HG02884 (cell line): ENCODE measurements at regions not wholly inside any gene's neighbourhood (a gene's known extent, or its start where the extent isn't known, plus 50 kb on each side); places are given as distances from the start of the nearest gene placed in this dataset.

Experiments
- ATAC-seq: cut with Tn5 transposase; IDR thresholded peaks from one replicate; pipeline ENCODE4 v1.9.1; 2021; ENCODE audit warnings: mild to moderate bottlenecking, moderate library complexity; ENCODE audit not compliant: unreplicated experiment

DNA sequence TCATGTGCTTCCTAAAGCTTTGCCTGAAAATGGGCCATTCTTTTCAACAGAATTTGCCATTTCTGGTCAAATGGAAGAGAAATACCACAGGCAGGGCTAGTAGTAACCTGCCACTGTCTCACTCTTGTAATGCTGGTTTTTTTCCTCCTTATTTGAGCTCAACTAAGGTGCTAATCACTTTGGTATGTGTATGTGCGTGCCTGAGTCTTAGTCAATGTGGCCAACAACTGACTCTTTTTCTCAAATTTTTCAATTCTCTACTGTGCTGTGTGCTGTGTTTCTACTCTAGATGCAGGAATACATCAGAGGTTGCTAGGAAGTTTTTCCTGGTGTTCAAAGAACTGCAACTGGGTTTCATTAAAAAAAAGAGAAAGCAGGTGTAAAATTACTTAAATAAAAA is 870.2 kb downstream of the EFNB2 start:
- no peak for ATAC-seq

DNA sequence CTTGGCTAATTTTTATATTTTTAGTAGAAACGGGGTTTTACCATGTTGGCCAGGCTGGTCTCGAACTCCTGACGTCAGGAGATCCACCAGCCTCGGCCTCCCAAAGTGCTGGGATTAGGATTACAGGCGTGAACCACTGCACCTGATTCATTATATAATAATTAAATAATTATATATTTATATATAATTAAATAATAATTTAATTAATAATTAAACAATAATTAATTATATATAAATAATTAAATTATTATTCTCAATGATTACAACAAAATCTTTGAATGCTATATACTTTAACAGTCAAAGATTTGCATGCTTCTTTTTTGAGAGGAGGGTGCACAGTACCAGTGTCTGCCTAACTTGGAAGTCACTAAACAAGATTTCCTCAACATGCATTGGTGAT is 872.3 kb downstream of the EFNB2 start:
- no peak for ATAC-seq

DNA sequence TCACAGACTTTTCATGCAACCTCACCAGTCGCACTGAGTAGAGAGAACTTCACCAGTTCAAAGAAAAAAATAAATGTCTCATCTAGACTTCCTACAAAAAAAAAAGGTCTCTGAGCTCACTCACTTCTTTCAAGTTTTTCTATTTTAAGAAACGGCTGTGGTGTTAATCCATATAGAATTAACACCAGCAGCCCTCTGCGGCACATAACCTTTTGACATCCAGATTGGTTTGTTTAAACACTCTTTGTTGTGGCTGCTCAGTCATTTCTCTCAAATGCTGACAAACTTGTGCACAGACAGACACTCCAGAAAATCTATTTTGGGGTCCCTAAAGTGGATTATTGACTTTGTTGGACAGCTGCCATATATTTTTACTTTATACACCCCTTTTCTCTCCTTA is 874.9 kb downstream of the EFNB2 start:
- no peak for ATAC-seq

DNA sequence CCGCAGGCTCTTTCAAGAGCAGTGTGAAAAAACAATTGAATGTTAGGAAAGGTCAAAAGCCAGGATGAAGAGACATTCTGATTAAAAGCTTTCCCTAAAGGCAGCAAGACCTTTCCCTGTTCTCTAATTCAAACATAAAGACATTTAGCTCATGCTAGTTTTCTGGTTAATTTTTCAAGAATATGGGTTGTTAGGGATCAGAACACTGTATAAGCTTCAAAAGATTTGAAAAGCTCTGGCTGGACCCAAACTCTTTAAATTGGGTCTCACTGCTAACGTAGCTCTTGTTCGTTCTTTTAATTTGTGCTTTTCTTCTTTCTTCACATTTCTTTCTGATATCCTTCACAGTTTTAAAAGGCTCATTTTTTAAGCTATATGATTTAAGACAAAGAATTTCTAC is 877.0 kb downstream of the EFNB2 start:
- no peak for ATAC-seq

DNA sequence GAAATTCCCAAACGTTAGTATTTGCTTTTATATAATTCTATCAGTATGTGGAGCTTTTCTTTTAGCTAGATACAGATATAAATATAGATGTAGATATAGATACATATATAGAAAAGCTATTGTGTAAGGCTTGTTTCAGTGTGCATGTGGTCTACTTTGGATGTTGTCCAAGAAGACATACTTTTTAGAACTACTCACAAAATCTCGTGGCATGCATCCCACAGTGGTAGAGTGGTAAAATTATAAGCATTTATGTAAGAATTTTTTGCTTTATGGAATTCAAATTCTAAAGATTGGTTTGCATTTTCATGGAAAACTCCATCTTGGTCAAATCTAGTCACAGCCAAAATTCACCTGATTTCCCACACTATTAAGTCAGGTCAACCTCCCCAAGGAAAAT is 880.4 kb downstream of the EFNB2 start:
- ATAC-seq = no peak

DNA sequence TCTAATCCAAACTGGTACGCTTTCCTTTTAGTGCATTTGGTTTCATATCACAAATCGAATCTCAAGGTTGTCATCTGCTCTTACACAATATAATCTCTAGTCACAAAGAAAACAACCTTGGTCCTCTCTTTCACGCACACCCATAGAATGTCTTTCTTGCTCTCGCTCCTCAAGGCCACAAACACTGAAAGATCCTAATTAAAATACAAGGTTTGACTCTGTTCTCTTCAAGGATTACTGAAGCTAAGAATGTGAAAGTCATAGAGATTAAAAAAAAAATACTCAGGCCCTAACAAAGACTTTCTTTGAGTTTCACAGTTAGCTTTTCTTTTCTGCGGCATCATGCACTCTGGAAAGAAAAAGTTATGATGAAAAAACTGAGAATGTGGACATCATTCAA is 891.5 kb downstream of the EFNB2 start:
- ATAC-seq = no peak

DNA sequence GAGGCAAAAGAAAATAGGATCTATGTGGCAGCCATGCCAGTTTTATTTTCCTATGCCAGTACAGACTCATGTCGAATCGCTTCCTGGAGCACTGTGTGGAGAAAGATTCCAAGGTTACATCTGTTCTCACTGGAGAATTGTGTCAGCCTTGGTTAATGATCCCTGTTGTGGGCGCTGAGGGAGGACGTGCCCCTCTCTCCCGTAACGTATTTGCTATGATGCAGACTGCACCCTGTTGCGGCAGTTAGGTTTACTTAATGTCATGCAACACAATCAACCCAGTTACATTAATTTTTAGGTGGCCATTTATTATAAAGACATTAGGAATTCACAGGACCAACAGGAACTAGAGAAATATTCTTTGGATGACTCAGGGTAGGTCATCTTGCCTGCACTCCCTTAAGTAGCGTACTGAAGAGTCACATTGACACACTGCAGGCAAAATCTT is 892.9 kb downstream of the EFNB2 start:
- ATAC-seq = no peak

DNA sequence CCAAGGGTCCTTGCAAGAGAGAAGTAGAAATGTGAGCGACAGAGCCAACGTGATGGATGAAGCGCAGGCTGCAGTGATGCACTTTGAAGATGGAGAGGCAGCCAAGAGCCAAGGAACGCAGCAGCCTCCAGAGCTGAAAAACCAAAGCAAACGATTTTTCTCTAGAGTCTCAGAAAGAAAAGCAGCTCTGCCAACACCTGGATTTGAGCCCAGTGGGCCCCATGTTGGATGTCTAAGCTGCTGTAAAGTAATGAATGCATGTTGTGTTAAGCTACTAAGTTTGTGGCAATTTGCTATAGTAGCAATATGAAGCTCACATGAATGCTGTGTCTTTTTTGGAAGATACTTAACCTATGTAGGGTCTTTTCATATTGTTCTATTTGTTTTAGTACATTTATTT is 894.3 kb downstream of the EFNB2 start:
- no peak for ATAC-seq

DNA sequence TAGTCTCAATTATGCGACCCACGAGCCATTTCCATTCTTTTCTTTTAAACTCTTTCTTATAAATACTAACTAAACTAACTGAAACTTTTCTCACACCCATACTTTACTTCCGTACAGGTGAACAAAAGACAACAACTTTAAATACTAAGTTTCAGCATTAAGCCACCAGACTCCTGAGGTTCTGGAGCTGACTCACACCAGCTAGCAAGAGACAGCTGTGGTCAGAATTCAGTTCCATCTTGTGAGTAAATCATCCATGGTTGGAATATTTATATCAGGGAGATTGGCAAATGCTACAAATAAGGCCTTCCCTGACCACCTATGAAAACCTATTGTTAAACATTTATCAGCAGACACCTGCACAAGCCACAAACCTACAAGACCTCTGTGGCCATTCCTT is 897.0 kb downstream of the EFNB2 start:
- ATAC-seq = no peak

DNA sequence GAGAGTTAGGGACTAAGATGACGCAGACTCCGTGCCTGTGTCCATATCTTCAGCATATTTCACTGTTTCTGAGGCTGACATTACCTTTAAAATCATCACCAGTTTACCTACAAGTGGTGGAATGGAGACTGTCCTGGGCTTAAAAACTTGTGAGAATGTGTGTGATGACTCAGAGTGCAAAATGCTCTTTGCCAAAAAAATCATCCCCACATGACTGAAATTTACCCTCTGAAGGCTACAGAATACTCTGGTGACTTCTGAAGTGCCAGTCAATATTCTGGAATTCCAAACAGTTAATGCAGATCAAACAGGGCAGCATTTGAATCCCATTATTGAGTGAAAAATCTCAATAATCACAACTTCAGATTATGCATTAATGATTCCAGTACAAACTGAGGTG is 901.4 kb downstream of the EFNB2 start:
- ATAC-seq = no peak

DNA sequence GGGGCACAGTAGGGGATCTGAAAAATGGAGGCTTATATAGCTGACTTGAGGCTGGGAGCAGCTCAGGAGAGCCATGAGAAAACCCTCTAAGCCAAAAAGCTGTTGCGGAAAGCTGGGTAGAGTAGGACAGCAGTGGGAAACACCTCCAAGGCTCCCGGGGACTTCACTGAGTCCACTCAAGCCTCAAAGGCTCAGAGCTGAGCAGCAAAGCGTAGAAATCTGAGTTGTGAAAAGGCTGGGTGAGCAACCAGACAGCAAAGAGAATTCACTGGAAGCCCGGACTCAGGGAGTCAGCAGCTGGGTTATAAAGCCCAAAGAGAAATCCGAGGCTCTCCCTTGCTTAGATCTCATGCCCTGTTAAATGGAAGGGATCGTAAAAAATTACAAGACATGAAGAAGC is 905.0 kb downstream of the EFNB2 start:
- ATAC-seq = no peak

DNA sequence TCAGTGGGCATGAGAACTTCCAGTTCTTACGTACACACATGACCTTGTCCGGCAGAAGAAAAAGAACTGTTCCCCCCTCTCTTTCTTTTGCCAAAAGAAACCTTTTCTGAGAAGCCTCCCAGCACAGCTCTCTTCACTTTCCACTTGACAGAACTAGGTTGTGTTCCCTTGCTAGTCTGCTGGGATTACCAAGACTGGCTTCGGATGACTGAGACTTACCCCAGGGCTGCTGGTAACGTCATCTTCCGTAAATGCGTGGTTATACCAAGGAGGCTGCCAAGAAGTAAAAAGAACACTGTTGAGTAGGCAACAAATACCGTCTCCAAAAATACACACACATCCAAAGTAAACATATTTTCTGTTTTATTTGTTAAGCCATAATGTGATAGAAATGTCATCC is 908.2 kb downstream of the EFNB2 start:
- ATAC-seq = no peak

DNA sequence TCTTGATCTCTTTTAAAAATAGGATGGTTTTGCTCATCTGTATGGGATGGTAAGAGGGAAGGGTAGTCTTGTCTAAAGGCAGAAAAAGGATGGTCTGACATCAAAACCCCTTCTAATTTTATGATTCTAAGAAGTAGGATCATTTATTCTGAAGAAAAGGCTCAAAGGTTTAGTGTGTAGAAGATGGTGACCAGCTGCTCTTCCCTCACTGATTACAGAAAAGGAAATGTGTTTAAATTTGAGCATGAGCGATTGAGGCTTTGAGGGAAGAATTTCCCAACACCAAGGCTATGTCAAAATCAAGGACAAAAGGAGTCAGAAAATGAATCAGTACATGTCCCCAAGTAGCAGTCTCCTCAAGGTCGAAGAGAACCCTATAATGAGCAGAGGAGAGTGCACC is 909.8 kb downstream of the EFNB2 start:
- ATAC-seq = no peak

DNA sequence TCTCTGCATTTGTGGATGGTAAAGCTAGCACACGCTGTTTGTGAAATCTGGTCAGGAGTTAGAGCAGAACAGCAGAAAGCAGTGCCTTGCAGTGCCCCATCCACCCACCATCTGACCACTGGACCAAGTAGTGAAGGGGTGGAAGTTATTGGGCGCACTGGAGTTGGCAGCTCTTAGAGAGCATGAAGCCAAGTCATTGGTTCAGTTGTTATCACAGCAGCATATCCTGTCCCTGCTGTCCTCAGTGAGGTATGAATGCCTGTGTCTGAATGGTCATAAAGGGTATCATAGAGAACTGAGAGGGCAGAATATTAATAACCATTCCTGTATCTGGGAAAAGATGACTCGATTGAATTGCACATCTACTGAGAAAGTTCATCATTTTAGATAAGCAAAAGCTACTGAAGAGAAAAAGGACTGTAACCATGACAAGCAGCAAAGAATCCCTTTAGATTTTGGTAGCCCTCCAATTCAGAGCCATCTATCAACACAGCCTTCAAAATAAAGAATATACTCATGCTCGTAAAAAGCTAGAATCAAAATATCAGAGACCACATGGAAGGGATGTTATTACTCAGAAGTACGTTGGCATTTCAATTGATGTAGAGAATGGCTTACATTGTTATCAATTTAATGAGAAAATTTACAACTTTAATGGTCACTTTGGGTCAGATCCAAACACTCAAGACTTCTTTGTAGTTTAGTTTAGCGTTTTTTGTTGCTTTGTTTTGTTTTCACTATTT is 919.0 kb downstream of the EFNB2 start:
- ATAC-seq = no peak

DNA sequence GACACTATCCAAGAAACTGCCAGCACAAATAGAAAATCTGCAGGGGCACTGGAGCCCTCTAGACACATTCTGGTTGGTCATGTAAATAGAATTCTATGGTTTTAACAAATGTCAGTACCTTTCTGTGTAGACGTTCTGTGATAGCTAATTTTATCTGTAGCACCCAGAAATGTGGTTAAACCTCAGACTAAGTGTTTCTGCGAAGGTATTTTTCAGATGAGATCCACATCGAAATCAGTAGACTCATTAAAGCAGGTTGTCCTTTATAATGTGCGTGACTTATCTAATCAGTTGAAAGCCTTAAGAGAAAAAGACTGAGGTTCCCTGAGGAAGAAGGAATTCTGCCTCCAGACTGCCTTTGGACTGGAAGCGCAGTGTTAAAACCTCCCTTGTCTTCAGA is 922.9 kb downstream of the EFNB2 start:
- ATAC-seq = no peak

DNA sequence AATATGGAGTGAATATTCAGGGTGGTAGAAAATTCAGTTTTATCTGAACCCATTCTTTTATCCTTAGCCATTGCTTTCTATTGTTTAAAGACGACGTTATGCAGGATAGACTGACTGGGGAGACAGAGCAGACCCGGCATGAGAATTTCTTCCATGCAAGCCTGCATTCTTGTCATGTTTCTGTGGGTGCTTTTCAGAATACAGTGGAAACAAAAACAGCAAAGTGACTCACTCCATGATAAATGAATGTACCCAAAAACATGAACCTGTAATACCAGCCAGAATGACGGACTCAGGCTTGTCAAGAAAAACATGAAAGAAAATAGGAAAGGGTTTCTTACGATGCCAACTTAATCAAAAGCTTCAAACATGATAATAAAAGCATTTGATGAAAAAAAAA is 924.0 kb downstream of the EFNB2 start:
- ATAC-seq = no peak

DNA sequence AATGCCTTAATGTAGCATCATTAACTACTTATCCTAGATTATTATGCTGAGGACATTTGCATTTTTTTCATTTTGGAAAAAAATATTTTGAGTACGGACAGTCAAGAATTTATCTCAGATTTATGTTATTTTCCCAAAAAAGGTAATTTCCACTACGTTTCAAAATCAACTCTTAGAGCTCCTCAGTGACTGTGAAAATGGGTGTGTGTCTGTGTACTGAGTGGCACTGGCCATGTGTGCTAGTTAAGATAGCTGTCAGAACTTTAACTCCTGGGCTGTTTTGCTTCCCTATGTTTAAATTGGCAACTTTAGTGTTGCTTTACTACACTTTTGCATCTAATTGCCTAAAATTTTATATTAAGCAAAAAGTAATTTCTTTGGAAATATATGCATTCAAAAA is 927.4 kb downstream of the EFNB2 start:
- ATAC-seq = no peak

DNA sequence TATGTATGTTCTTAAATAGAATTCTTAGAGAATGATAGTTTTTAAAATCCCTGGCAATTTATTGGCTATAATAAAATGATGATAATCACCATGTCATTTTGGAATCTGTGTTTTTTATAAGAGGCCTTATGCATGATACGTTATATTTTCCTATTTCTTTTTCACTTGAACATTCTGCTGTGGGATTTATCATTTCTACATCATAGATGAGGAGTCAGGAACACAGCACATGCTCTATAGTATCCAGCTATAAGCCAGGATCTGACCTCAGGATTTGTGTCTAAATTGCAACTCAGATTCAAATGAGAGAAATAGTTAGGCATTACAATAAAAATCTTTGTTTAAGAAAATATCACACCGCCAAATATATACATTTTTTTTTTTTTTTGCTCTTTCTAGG is 928.0 kb downstream of the EFNB2 start:
- no peak for ATAC-seq

DNA sequence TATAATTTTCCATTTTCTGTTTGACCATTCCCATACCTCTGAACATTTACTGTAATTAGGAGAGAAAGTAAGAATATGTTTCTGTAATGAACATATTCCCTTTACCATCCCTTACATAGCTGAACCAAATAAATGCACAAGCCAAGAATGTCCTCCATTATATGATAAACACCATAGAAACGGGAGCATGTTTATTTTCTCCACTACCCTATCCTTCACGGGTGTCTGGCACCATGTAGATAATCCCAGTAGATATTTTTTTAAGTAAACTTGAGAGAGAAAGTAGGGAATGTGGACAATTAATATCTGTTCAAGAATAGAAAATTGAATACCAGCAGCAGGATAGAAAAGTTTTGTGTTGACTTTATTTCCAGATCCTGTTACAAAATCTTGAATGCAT is 928.4 kb downstream of the EFNB2 start:
- ATAC-seq = no peak

DNA sequence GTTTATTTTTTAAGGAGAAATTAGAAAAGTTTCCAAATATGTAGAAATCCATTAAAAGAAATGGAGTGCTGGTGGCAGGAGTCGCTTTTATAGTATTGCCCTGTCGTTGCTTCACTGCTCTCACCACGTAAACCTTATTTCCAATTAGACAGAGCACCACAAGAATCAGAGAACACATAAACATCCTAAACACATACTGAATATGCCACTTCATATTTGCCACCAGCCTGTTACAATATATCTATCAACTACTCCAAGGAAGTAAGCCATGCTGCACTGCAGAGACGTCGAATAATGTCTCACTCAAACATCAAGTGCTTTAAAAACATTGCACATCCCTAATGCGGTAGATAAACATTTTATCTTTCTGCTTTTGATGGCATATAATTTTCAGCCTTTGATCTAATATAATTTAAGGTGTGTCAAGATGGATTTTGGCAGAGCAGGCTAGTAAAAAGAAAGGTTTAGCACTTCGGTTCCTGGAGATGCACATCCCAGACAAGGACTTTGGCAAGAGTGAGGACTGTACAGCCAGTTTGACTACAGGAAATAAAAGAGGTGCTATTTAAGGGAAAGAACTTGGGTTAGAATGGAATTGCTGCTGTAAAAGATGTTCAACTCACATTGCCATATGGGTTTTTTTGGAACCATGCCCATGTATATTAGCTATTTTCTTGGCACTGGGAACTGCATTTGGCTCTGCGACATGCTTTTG is 932.3 kb downstream of the EFNB2 start:
- no peak for ATAC-seq

DNA sequence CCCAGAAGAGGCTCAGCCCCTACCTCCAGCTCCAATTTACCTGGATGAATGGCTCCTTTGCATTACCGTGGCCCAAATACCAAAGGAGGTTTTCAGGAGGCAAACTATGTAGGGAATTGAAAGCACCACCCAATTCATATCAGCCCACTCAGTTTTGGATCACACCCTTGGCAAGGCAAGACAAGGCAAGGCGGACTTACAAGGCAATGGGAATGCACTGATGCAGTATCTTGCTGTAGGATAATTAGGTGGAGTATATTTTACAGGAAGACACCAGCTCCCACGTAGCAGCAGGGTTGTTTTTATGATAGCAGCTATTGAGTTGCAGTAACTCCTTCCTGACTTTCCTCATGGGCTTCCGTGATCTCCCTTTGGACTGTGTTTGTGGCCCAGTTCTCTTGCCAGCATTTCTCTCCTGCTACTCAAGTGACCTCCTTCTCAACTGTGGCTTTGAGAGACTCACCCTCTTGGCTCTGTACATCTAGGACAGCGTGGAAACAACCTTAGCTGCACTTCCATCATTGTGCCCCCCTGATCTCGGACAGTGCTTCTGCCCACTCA is 935.9 kb downstream of the EFNB2 start:
- ATAC-seq = no peak

DNA sequence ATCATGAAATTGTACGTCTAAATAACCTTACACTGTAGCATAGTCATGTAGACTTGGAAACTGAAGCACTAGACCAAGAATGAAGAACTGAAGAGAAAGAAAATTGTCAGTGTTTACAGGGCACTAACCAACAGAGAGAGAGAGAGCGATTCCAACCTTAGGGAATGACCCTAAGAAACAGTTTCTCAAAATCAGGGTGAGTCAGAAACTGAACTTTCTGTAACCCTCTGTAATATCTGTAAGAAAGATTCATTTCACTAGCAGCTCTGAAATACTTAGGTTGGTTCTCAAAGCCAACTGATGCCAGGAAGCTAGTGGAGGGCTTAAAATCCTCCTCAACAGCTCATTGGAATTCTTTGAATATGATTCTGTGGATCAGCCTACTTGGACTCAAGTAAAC is 936.9 kb downstream of the EFNB2 start:
- ATAC-seq = no peak
